Glomerular endothelial cell (primary cell): ENCODE measurements at regions not wholly inside any gene's neighbourhood (a gene's known extent, or its start where the extent isn't known, plus 50 kb on each side); places are given as distances from the start of the nearest gene placed in this dataset.

Experiments
- DNase-seq: peaks from one replicate; pipeline ENCODE4 v3.0.0-alpha.2; 2011; ENCODE audit warnings: low read depth, low spot score; ENCODE audit errors: extremely low read depth

- no peak for DNase-seq
These were observed 304.1 kb downstream of the MCTP2 start for GRCh38 chr15:94535298-94536048.

- DNase-seq = no peak
These were observed 305.2 kb downstream of the MCTP2 start for GRCh38 chr15:94536549-94536948.

GRCh38 chr15:94538280-94538679, 306.9 kb downstream of the MCTP2 start:
- no peak for DNase-seq

- no peak for DNase-seq
These were observed 311.0 kb downstream of the MCTP2 start for GRCh38 chr15:94542391-94542790.

GRCh38 chr15:94546808-94547207, 315.4 kb downstream of the MCTP2 start:
- DNase-seq = no peak

- no peak for DNase-seq
These were observed 316.4 kb downstream of the MCTP2 start for GRCh38 chr15:94547711-94548110.

GRCh38 chr15:94555841-94556519, 324.6 kb downstream of the MCTP2 start:
- no peak for DNase-seq

GRCh38 chr15:94561036-94561689, 329.8 kb downstream of the MCTP2 start:
- DNase-seq = no peak

GRCh38 chr15:94563456-94563855, 332.1 kb downstream of the MCTP2 start:
- DNase-seq = no peak

GRCh38 chr15:94576889-94577533, 345.6 kb downstream of the MCTP2 start:
- no peak for DNase-seq

GRCh38 chr15:94579286-94579685, 347.9 kb downstream of the MCTP2 start:
- DNase-seq = no peak

- DNase-seq = no peak
These were observed 349.0 kb downstream of the MCTP2 start for GRCh38 chr15:94580211-94580885.

GRCh38 chr15:94582368-94582767, 351.0 kb downstream of the MCTP2 start:
- no peak for DNase-seq

- no peak for DNase-seq
These were observed 353.5 kb downstream of the MCTP2 start for GRCh38 chr15:94584833-94585244.

GRCh38 chr15:94586099-94586498, 354.7 kb downstream of the MCTP2 start:
- no peak for DNase-seq

GRCh38 chr15:94587113-94587512, 355.8 kb downstream of the MCTP2 start:
- DNase-seq = no peak

GRCh38 chr15:94588993-94589392, 357.6 kb downstream of the MCTP2 start:
- DNase-seq = no peak

- DNase-seq = no peak
These were observed 361.1 kb downstream of the MCTP2 start for GRCh38 chr15:94592495-94592894.

GRCh38 chr15:94596707-94597106, 365.3 kb downstream of the MCTP2 start:
- no peak for DNase-seq

- DNase-seq = no peak
These were observed 369.1 kb downstream of the MCTP2 start for GRCh38 chr15:94600505-94600904.
